Natural killer cell (primary cell): ENCODE measurements at regions not wholly inside any gene's neighbourhood (a gene's known extent, or its start where the extent isn't known, plus 50 kb on each side); places are given as distances from the start of the nearest gene placed in this dataset.

Source experiments
- ATAC-seq, 3 donors: fragments of 150-1000 bp in 2 of 3; fragments of 200-7000 bp in 1 of 3; cut with Tn5 transposase; 1 replicate in 1 of 3; 2 replicates in 2 of 3; pipeline ENCODE4 v1.10.0; 2021; ENCODE audit warnings: mild to moderate bottlenecking in 2 of 3, moderate library complexity in 2 of 3
- DNase-seq, 2 donors: peaks; one replicate each; pipeline versions ENCODE4 v3.0.0 to v3.0.0-alpha.2; 2013 to 2021; ENCODE audit warnings: mixed read lengths in 1 of 2
- H3K27ac ChIP-seq: one replicate; pipeline ENCODE4 v1.5.1; 2013; ENCODE audit warnings: mild to moderate bottlenecking, low read length
- H3K27me3 ChIP-seq: one replicate; pipeline ENCODE4 v1.6.1; 2013; ENCODE audit warnings: low read length; ENCODE audit not compliant: control insufficient read depth, insufficient read depth
- H3K36me3 ChIP-seq: one replicate; pipeline ENCODE4 v1.6.1; 2013; ENCODE audit warnings: low read length; ENCODE audit not compliant: control insufficient read depth, insufficient read depth
- H3K4me1 ChIP-seq: one replicate; pipeline ENCODE4 v1.6.1; 2013; ENCODE audit warnings: low read length; ENCODE audit not compliant: control insufficient read depth, insufficient read depth
- H3K4me3 ChIP-seq: one replicate; pipeline ENCODE4 v1.5.1; 2013; ENCODE audit warnings: low read length
- H3K9me3 ChIP-seq: one replicate; pipeline ENCODE4 v1.6.1; 2013; ENCODE audit warnings: low read length; ENCODE audit not compliant: control insufficient read depth, insufficient read depth
- H3K27ac Mint-ChIP-seq, 2 donors: one replicate each; pipeline ENCODE4 v1.8.0; 2022; ENCODE audit warnings: mild to moderate bottlenecking in 2 of 2, mixed read lengths in 2 of 2, moderate library complexity in 1 of 2
- H3K27me3 Mint-ChIP-seq, 2 donors: one replicate each; pipeline ENCODE4 v1.8.0; 2022; ENCODE audit warnings: low read depth in 2 of 2, mixed read lengths in 2 of 2
- H3K36me3 Mint-ChIP-seq: one replicate; pipeline ENCODE4 v1.8.0; 2022; ENCODE audit warnings: mixed read lengths
- H3K4me1 Mint-ChIP-seq, 2 donors: one replicate each; pipeline ENCODE4 v1.8.0; 2022; ENCODE audit warnings: mixed read lengths in 2 of 2
- H3K4me3 Mint-ChIP-seq: one replicate; pipeline ENCODE4 v1.8.0; 2022; ENCODE audit warnings: mild to moderate bottlenecking, moderate library complexity, mixed read lengths
- H3K9me3 Mint-ChIP-seq, 2 donors: one replicate each; pipeline ENCODE4 v1.8.0; 2022; ENCODE audit warnings: mixed read lengths in 2 of 2
- CTCF ChIP-seq: fragments of 200-600 bp; IDR thresholded peaks from one replicate; pipeline ENCODE4 v1.8.0; 2022; ENCODE audit warnings: antibody characterized with exemption
- WGBS: methylation state at CpG from one replicate; pipeline ENCODE4 v1.1.7; 2013; ENCODE audit warnings: missing lambda C conversion rate; ENCODE audit not compliant: insufficient coverage; 5-methylcytosine and 5-hydroxymethylcytosine counted together
- intact Hi-C: fragments of 100-400 bp; cut with micrococcal nuclease; formaldehyde crosslinking; loops from one replicate; pipeline ENCODE4 v1.14.2; 2022

GRCh38 chr5:67903656-67904055 lies 311.9 kb upstream of the PIK3R1 start:
- Histone ChIP-seq H3K4me3 (no peak overlapping the region), H3K4me1 (no peaks in the 10 kb centered on the region), H3K27ac (no peak overlapping the region), H3K36me3 (no peaks in the 10 kb centered on the region), H3K9me3 (no peaks in the 10 kb centered on the region), H3K27me3 (no peaks in the 10 kb centered on the region)
- H3K27ac Mint-ChIP-seq = no peak overlapping the region
- no peak for ATAC-seq
- no peak for DNase-seq
- H3K9me3 Mint-ChIP-seq = no peaks in the 10 kb centered on the region
- no peaks in the 10 kb centered on the region for H3K4me1 Mint-ChIP-seq
- no peaks in the 10 kb centered on the region for H3K36me3 Mint-ChIP-seq
- H3K4me3 Mint-ChIP-seq = no peak overlapping the region
- WGBS = no CpG with 5 or more reads among the region's 2 CpGs
- TF ChIP-seq CTCF = no peak
- peaks cover 0 to 5% of the 10 kb centered on the region in 2 donors for H3K27me3 Mint-ChIP-seq
- intact Hi-C loops = no loop called here

- Histone ChIP-seq H3K27ac (no peak overlapping the region), H3K27me3 (no peaks in the 10 kb centered on the region), H3K9me3 (no peaks in the 10 kb centered on the region), H3K4me3 (no peak overlapping the region), H3K4me1 (no peaks in the 10 kb centered on the region), H3K36me3 (no peaks in the 10 kb centered on the region)
- Mint-ChIP-seq H3K9me3 (no peaks in the 10 kb centered on the region), H3K27ac (no peak overlapping the region), H3K4me3 (no peak overlapping the region), H3K4me1 (no peaks in the 10 kb centered on the region), H3K27me3 (peaks cover 0 to 2% of the 10 kb centered on the region in 2 donors), H3K36me3 (no peaks in the 10 kb centered on the region)
- ATAC-seq (no peak), DNase-seq (no peak)
- TF ChIP-seq CTCF = no peak
- intact Hi-C loops = no loop called here
- WGBS = 83% methylated on average over 1 of the region's 2 CpGs
Observed at GRCh38 chr5:67903121-67903520, 312.4 kb upstream of the PIK3R1 start.

- no peaks in the 10 kb centered on the region for H3K36me3 ChIP-seq
- intact Hi-C loops = no loop called here
- no peaks in the 10 kb centered on the region for H3K27me3 ChIP-seq
- no peak overlapping the region for H3K27ac ChIP-seq
- TF ChIP-seq CTCF = no peak
- no peak overlapping the region for H3K4me3 Mint-ChIP-seq
- H3K27ac Mint-ChIP-seq = no peak overlapping the region
- H3K36me3 Mint-ChIP-seq = no peaks in the 10 kb centered on the region
- H3K27me3 Mint-ChIP-seq = peaks cover 0 to 2% of the 10 kb centered on the region in 2 donors
- no peaks in the 10 kb centered on the region for H3K9me3 Mint-ChIP-seq
- H3K9me3 ChIP-seq = no peaks in the 10 kb centered on the region
- H3K4me3 ChIP-seq = no peak overlapping the region
- DNase-seq (no peak), ATAC-seq (no peak)
- no peaks in the 10 kb centered on the region for H3K4me1 ChIP-seq
- WGBS = 96% methylated on average over 1 of the region's 1 CpG
- no peaks in the 10 kb centered on the region for H3K4me1 Mint-ChIP-seq
Observed at GRCh38 chr5:67902497-67902830, 313.1 kb upstream of the PIK3R1 start.

GRCh38 chr5:67901814-67902496 lies 313.6 kb upstream of the PIK3R1 start:
- Histone ChIP-seq H3K27ac (no peak overlapping the region), H3K9me3 (no peaks in the 10 kb centered on the region), H3K4me1 (no peaks in the 10 kb centered on the region), H3K4me3 (no peak overlapping the region), H3K36me3 (no peaks in the 10 kb centered on the region), H3K27me3 (no peaks in the 10 kb centered on the region)
- Mint-ChIP-seq H3K36me3 (no peaks in the 10 kb centered on the region), H3K9me3 (no peaks in the 10 kb centered on the region), H3K27ac (no peak overlapping the region), H3K4me3 (no peak overlapping the region), H3K27me3 (peaks cover 0 to 2% of the 10 kb centered on the region in 2 donors), H3K4me1 (no peaks in the 10 kb centered on the region)
- DNase-seq = no peak
- TF ChIP-seq CTCF = no peak
- WGBS = 91% methylated on average over 7 of the region's 7 CpGs
- no peak for ATAC-seq
- intact Hi-C loops = no loop called here
